ENCODE measurements at regions not wholly inside any gene's neighbourhood (a gene's known extent, or its start where the extent isn't known, plus 50 kb on each side); places are given as distances from the start of the nearest gene placed in this dataset.

GRCh38 chr6:961407-961960 lies 268.5 kb upstream of the EXOC2 start:
- no peak for TF ChIP-seq EZH2 (optimal IDR thresholded peaks at IDR 0.05; ENCODE audit: low read depth, low read length)
- no peak for TF ChIP-seq CTCF (IDR thresholded peaks at IDR 0.05; ENCODE audit: low read length)
- TF ChIP-seq EZH2phosphoT487 (IDR thresholded peaks at IDR 0.05; ENCODE audit: low read length): no peak

Measured in MM.1S (cell line).